Mammary epithelial cell (primary cell): ENCODE measurements at regions not wholly inside any gene's neighbourhood (a gene's known extent, or its start where the extent isn't known, plus 50 kb on each side); places are given as distances from the start of the nearest gene placed in this dataset.

Experiments used
- EZH2 ChIP-seq: IDR thresholded peaks from 2 replicates; pipeline ENCODE4 v1.6.1; 2012; ENCODE audit warnings: low read length, inconsistent platforms, borderline replicate concordance
- TF ChIP-seq, protein P1 (sequence below), 2 donors: IDR thresholded peaks in 1 of 2; conservative IDR thresholded peaks in 1 of 2; 2 replicates each; pipeline ENCODE4 v1.5.1; 2011 to 2012; ENCODE audit warnings: inconsistent platforms in 2 of 2, low read length in 2 of 2, mild to moderate bottlenecking in 2 of 2, control low read depth in 1 of 2, low read depth in 1 of 2; ENCODE audit not compliant: insufficient read depth in 1 of 2; ENCODE audit errors: extremely low read depth in 1 of 2

DNA sequence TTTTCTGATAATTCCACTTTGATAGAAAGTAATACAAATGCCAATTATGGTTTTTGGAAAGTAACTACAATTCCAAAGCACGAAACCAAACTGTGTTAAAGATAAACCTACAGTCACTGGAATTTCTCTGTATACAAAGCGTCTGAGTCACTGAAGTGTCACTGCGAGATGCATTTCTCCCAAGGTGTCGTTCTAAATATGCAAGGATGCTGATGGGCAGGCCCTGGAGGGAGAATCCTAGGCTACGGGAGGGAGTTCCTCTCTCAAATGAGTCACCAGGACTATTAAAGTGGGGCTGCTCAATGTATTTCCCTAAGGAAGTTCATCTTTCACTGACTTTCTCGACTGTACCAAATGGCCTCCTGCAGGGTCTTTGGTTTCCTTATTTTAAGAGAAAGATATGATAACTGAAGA is 163.8 kb upstream of the STK17B start:
- TF ChIP-seq, protein P1, sequence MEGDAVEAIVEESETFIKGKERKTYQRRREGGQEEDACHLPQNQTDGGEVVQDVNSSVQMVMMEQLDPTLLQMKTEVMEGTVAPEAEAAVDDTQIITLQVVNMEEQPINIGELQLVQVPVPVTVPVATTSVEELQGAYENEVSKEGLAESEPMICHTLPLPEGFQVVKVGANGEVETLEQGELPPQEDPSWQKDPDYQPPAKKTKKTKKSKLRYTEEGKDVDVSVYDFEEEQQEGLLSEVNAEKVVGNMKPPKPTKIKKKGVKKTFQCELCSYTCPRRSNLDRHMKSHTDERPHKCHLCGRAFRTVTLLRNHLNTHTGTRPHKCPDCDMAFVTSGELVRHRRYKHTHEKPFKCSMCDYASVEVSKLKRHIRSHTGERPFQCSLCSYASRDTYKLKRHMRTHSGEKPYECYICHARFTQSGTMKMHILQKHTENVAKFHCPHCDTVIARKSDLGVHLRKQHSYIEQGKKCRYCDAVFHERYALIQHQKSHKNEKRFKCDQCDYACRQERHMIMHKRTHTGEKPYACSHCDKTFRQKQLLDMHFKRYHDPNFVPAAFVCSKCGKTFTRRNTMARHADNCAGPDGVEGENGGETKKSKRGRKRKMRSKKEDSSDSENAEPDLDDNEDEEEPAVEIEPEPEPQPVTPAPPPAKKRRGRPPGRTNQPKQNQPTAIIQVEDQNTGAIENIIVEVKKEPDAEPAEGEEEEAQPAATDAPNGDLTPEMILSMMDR (conservative IDR thresholded peaks at IDR 0.05 in 1 of 2, IDR thresholded peaks at IDR 0.05 in 1 of 2; ENCODE audit: extremely low read depth in 1 of 2, insufficient read depth in 1 of 2, low read depth in 1 of 2, low read length in 2 of 2): no peak
- no peak for TF ChIP-seq EZH2
